GM19452 (cell line): ENCODE measurements at regions not wholly inside any gene's neighbourhood (a gene's known extent, or its start where the extent isn't known, plus 50 kb on each side); places are given as distances from the start of the nearest gene placed in this dataset.
"Not testable (repeated sequence)": the region's sequence is repeated elsewhere in the genome, so short reads cannot be mapped to it uniquely, and the experiment has no call there.

Experiments
- ATAC-seq: cut with Tn5 transposase; IDR thresholded peaks from one replicate; pipeline ENCODE4 v1.9.1; 2021; ENCODE audit not compliant: unreplicated experiment

- no peak for ATAC-seq
Measured at GRCh38 chr6:19705606-19706005, 131.6 kb upstream of the ID4 start.

- no peak for ATAC-seq
Measured at GRCh38 chr6:19712012-19712688, 125.0 kb upstream of the ID4 start.

DNA sequence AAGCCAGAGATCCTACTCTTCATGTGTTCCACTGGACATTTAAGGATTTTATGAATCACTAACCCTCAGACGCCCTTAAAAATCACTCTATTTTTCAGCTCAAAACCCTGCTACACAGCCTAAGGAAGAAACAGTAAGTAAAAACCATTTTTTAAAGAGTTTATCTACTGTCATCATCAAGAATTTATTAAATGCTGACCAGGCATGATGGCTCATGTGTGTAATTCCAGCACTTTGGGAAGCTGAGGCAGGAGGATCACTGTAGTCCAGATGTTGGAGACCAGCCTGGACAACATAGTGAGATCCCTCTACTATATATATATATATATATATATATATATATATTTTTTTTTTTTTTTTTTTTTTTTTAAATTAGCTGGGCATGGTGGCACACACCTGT lies 124.2 kb upstream of the ID4 start:
- no peak for ATAC-seq

- no peak for ATAC-seq
Measured at GRCh38 chr6:19713411-19713810, 123.8 kb upstream of the ID4 start.

- no peak for ATAC-seq
Measured at GRCh38 chr6:19713984-19714383, 123.2 kb upstream of the ID4 start.

GRCh38 chr6:19714434-19715166 lies 122.6 kb upstream of the ID4 start:
- no peak for ATAC-seq

GRCh38 chr6:19715167-19715551 lies 122.0 kb upstream of the ID4 start:
- no peak for ATAC-seq

- ATAC-seq, result no peak
Measured at GRCh38 chr6:19719691-19720128, 117.5 kb upstream of the ID4 start.

GRCh38 chr6:19721766-19722377 lies 115.3 kb upstream of the ID4 start:
- ATAC-seq, result no peak

DNA sequence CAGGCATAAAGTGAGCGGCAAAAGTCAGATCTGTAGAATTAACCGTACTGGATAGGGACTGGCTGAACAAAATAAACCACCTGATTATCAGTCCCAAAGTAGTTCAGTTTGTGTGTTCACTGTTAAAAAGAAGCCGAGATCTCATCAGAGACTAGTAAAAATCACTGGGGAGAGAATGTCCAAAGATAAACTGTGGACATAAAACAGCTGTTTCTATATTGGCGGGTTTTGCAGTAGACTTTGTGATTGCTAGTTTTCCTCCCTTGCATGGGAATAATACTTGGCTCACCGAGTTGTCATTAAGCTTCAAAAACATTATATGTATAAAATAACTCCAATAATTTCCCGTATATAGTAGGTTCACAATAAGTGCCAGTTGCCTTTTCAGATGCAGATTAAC lies 114.2 kb upstream of the ID4 start:
- ATAC-seq, result no peak

- ATAC-seq, result no peak
Measured at GRCh38 chr6:19723545-19723944, 113.6 kb upstream of the ID4 start.

DNA sequence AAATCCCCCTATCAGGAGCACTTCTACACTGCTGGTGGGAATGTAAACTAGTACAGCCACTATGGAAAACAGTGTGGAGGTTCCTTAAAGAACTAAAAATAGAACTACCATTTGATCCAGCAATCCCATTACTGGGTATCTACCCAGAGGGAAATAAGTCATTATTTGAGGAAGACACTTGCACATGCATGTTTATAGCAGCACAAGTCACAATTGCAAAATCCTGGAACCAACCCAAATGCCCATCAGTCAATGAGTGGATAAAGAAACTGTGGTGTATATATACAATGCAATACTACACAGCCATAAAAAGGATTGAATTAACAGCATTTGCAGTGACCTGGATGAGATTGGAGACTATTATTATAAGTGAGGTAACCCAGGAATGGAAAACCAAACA lies 111.7 kb upstream of the ID4 start:
- not testable (repeated sequence) for ATAC-seq

- no peak for ATAC-seq
Measured at GRCh38 chr6:19731282-19731681, 105.9 kb upstream of the ID4 start.

DNA sequence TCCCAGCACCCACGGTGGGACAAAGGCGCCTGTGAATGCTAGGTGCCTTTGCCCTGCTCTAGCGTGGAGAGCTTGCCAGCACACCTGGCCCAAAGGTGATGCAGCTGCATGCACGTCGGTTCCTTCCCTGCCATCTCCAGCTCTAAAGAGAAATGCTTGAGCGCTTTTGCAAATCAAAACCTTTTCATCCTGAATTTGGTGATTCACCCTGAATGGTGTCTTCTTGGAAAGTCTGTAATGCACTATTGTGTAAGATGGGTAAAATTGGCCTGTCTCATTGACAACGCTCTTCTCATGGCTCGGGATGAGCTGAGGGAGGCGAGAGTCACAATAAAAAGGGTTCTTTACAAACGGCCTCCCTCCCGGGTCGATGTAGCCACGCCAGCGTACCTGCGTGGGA lies 103.1 kb upstream of the ID4 start:
- no peak for ATAC-seq

- ATAC-seq, result no peak
Measured at GRCh38 chr6:19734519-19734918, 102.7 kb upstream of the ID4 start.

DNA sequence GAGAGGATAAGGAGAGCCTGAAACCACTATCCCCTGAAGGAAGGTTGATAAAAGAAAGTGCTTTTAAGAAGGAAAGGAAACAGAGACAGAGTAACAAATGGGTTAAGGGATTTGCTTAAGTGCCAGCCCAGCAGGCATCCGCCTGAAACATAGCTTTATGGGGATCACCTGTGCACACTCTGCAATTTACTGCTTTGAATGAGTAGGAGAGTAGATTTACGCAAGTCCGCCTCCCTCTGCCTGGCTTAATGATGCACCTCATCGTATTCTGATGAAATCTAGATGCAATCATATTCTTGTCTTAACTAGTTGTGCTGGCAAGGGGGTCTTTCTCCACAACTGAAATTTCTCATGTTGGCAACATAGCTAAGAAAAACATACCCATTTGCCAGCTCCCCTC lies 101.1 kb upstream of the ID4 start:
- no peak for ATAC-seq

DNA sequence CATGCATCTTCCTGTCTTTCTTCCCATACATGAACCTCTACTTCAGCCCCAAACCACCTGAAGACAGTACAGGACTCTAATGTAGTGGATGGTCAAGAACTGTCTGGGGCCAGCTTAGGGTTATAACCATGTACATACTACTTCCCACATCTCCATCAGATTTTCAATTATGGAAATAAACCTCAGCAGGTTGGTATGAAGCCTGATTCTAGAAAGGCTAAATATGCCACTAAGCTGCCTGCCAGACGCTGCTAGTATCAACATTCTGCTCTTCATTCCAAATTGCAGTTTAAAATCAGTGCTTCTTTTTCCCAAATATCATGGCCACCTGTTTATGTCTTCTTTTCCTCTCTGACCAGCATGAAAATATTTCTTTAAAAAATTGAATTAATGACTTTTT lies 99.2 kb upstream of the ID4 start:
- no peak for ATAC-seq

DNA sequence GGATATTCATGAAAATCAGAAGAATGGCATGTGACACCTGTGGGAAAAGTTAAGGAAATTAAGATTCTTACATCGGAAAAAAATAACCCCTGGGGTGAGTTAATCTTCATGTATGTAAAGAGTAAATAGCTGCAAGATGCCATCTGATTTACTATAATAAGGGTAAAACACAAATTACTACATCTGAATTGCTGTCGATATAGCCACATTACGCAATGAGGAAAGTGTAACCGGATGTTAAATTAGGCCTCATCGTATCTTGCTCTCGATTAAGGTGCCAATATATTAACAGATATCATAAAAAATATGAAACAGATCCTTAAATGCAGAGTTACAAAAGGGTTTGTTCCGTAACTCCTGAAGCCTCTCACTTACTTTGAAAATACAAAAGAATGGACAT lies 87.4 kb upstream of the ID4 start:
- no peak for ATAC-seq

DNA sequence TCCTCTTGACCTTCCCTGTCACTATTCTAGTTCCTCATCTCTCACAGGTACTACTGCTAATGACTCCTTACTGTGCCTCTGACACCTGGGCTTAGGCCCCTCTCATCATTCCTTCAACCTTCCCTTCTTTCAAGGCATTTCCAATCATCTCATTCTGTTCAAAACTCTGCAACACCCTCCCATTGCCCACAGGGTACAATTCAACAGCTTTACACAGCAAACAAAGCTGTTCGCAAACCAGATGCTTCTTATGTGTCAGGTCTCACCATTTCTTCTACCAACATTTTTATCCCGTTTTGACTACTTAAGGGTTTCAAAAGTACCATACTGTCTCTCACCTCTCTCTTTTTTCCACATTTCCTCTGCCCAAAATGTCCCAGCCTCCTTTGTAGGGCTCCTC lies 84.4 kb upstream of the ID4 start:
- no peak for ATAC-seq

- ATAC-seq, result no peak
Measured at GRCh38 chr6:19753826-19754225, 83.3 kb upstream of the ID4 start.

DNA sequence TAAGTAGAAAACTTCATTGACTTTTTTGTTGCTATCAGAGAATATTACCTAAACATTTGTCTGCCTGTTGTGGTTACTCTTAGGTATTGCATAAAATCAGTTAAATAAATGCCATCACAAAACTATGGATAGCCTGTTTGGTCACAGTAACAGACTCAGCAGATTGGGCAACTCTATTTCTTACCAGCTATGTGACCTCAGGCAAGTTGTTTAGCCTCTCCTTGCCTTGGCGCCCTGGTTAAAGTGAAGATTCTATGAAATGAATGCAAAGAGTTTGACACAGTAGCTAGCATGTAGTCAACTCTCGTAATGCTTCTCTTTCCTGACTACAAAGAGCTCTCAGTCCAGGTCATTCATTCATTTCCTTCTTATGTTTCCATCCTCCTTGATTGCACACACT lies 82.5 kb upstream of the ID4 start:
- no peak for ATAC-seq

GRCh38 chr6:19755181-19755580 lies 82.0 kb upstream of the ID4 start:
- no peak for ATAC-seq
